ENCODE measurements at regions not wholly inside any gene's neighbourhood (a gene's known extent, or its start where the extent isn't known, plus 50 kb on each side); places are given as distances from the start of the nearest gene placed in this dataset.
"Not testable (repeated sequence)": the region's sequence is repeated elsewhere in the genome, so short reads cannot be mapped to it uniquely, and the experiment has no call there.

DNA sequence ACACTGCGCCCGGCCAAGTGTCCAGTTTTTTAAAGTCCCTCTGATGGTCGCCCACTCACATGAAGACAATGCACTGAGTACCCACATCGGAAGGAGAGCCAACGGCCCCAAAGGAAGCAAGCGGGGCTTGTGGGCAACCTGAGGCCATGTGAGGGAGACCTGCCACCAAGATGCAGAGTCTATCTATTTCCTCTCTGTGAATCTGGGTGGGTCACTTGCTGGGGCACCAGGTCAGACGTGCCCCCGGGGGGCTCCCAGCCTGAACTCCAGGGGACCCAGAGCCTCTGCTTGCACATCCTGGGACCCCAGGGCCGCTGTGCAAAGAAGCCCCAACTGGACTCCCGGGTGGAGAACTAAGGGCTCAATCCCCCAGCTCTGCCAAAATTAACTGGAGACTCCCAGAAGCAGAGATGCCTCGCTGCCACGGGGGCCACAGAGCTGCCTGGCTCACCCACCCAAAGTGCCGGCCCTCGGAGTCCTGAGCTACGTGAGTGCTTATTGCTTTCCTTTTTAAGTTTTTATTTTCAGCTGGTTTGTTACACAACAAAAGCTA, 106.4 kb downstream of the BRD1 start:
- DNase-seq (ENCODE audit: low read depth, low spot score) = no peak

DNA sequence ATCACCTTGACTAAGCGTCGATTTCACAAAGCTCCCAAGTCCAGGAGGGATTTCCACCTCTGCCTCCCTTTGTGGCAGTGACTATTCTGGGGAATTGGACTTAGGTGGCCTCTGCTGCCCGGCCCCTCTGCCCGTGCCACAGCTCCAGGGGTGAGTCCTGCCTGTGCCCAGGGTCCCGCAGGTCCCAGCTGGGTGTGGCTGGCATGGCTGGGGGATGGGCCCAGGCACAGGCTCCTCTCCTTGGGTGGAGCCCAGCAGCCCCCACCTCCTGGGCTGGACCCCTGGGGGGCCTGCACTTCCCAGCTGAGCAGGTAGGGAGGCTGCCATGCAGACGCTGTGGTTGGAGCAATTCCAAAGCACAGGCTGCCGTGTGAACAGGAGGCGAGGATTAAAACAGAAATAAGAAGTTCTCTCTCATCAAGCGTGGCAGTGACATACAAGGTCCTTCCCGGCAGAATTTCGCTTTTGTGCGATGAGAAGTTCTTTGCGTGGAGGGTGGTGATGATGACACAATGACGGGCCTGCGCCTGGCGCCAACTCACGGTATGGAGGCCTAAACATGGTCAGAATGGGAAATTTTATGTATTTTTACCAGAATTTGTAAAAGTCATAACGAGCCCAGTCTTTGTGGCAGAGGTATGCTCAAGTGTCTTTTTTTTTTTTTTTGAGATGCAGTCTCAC, 107.3 kb downstream of the BRD1 start:
- no peak for DNase-seq (ENCODE audit: low read depth, low spot score)

DNA sequence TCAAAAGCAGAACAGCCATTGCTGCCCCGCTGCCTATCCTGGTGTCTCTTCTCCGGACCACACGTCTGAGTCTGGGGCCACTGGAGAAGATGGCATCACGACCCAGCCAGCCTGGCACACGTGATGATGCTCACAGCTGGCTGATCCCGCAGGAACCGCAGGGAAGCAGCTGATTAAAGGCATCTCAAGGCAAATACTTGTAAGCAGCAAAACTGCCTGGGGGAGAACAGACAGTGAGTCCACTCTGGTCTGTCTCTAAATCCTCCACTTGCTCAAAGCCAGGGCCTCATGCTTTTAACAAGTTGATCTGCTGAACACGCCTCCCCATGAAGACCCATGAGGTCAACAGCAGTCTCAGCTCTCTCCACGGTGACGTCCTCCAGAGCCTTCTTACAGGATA, 108.6 kb downstream of the BRD1 start:
- no peak for DNase-seq (ENCODE audit: low read depth, low spot score)

DNA sequence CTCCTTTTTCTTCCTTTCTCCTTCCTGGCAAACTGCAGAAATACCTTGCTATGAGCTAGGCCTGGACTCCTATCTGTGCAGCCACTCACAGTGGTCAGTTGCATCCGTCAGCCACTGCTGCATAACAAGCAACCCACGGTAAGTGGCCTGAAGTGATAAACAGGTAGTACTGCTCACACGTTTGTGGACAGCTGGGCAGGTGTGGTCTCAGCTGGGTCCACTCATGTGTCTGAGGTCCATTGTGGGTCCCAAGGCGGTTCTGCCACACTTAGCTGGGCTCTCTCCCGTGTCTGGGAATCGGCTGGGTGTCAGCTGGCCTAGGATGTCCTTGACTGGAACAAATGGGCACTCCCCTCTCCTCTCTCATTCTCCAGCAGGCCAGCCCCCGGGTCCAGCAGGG, 109.3 kb downstream of the BRD1 start:
- DNase-seq (ENCODE audit: low read depth, low spot score) = no peak

DNA sequence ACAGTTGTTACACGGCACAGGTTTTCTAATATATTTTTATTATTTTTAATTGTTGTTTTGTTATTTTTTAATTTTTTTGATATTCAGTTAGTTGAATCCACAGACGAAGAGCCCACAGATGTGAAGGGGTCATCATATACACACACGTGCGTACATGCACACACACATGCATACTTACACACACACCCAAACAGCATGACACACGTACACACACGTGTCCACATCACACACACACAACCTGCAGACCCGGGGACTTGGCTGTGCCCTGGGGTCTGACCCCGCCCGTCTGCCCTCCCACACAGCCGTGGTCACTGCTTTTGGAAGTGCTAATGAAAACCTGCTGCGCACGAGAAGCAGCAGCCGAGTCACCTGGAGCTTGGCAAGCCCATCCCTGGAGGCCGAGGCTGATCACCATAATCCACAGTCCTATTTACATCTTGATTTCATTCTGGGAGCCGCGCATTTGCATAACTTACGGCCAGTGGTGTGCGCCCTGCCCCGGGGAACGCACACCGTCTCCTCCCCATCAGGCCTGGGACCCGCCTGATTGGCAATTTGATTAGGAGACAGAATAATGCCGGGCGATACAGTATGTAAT, 110.3 kb downstream of the BRD1 start:
- DNase-seq (ENCODE audit: low read depth, low spot score) = no peak

GRCh38 chr22:49716441-49716840, 111.2 kb downstream of the BRD1 start:
- DNase-seq (ENCODE audit: low read depth, low spot score) = no peak

GRCh38 chr22:49715450-49715849, 112.2 kb downstream of the BRD1 start:
- no peak for DNase-seq (ENCODE audit: low read depth, low spot score)

DNA sequence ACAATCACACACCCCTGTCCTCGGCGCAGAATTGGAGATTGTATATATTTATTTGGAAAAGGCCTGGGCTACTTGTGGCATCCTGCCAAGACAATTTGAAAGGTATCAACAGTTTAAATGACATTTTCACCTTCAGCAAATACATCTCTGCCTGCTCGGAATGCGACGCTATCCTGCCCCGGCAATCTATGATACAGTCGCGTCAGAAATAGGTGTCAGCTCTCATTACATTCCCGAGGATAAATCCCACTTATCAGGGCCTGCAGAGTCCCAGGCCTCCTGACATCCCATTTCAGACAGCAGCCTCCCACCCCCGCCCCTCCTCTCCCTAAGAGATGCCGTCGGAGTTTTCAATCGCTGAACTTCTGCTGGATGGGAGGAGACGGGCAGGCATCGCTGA, 114.7 kb downstream of the BRD1 start:
- no peak for DNase-seq (ENCODE audit: low read depth, low spot score)

- DNase-seq (ENCODE audit: low read depth, low spot score) = no peak
These were observed 115.4 kb downstream of the BRD1 start for GRCh38 chr22:49712195-49712791.

DNA sequence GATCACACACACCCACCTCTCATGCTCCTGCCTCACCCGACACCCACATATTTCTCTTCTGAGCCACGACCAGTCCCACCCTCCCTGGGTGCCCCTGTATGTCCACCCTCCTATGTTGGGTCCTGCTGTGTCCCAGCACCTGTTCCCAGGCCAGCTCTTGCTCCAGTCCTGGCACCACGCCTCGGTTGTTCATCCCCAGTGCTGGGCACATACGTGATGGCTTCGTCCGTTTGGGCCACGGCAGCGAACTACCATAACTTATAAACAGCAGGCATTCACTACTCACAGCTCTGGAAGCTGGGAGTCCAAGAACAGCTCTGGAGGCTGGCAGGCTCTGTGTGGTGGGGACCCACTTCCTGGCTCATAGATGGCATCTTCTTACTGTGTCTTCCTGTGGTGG, 116.9 kb downstream of the BRD1 start:
- DNase-seq (ENCODE audit: low read depth, low spot score) = no peak

GRCh38 chr22:49709464-49709863, 118.2 kb downstream of the BRD1 start:
- no peak for DNase-seq (ENCODE audit: low read depth, low spot score)

GRCh38 chr22:49705972-49706352, 121.7 kb downstream of the BRD1 start:
- DNase-seq (ENCODE audit: low read depth, low spot score) = no peak

DNA sequence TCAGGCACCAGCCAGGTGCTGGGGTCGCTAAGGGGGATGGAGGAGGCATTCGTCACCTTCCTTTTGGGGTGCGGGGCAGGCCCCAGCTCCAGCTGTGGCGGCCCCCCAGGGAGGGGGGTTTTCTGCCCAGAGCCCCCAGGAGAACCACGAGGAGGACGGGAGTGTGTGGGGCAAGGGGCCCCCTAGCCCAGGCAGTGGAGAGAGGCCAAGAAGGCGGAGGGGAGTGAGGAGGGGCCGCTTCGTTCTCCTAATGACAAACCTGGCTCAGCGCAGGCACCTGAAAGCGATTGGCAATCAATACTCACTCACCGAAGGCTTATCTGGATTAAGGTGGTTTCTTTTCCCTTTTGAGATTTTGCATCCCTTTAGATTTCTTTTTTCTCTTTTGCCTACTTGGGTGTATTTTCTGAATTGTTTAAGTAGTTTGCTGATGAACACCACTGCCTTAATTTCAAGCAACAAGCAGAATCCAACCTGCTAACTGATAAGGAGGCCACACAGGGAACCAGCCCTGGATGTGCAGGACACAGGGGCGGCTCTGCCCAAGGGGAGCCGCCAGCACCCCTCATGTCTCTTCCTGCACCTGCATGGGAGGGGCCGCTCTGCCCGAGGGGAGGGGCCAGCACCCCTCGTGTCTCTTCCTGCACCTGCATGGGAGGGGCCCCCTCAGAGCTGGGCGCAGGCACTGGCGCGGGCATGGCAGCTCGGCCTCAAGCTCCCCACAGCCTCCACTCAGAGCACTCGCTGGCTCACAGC, 122.3 kb downstream of the BRD1 start:
- no peak for DNase-seq (ENCODE audit: low read depth, low spot score)

DNA sequence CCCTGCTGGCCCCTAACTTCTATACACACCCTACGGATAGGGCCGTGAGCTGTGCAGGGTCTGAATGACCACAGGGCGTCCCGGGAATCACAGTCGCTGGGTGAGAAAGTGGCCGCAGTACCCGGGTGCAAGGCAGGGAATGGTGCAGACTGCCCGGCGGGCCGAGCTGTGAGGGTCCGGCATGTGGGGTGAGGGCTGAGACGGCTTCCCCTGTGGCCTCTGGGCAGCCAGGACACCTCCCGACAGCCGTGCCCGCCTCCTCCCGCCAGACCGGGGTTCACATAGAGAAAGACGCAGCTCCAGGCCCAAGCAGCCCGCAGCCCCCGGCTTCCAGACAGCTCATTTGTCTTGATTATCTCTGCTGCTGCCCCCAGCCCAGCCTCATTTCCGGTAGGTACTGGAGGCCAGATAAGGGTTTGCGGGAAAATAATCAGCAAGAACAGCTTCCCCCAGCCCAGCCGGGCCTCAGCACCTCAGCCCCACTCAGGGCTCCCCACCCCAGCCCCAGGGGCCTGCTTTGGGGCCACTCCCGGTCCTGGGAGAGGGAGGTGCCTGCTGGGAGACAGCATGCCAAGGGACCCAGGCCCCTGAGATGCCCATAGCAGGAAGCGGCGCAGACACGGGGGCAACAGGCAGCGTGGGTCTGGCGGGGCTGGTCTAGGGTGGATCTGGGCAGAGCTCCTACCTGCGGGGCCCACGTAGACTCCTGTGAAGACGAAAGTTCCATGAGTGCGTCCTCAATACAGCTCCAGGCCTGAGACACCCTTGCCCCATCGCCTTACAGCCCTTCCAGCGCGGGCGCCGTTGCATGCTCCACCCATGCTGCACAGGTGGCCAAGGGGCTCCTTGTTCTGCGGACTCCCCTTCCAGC, 123.1 kb downstream of the BRD1 start:
- DNase-seq (ENCODE audit: low read depth, low spot score) = no peak

DNA sequence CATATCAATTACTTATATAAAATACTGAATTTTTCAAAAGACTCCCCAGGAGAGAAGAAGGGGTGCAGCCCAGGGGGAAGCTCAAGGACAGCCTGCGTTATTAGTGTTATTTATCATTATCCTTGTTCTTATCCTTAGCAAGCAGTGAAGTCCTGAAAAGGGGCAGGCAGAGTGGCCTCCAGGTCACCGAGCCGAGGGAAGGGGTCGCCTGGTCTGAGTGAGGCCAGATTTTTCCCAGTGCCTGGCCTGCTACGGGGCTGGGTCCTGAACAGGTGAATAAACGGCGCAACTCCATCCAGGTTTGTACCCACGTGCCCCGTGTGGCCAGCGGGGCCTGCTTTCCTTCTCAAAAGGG, 123.7 kb downstream of the BRD1 start:
- no peak for DNase-seq (ENCODE audit: low read depth, low spot score)

DNA sequence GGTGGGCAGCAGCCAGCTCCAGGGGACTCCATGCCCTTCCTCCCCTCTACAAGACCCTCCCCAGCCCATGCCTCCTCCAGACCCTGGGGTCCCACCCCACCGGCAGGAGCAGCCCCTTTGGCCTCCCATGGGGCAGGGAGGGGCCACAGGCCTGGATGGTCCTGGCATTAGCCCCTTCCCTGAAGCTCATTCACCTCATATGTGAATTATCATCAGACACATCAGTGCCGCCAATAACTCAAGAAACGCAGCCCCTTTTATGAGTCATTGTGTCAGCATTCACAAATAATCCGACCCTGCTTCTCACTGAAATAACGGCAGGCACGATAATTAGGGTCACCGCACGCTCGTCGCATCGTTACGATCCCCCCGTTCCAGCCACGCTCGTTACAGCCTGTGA, 124.2 kb downstream of the BRD1 start:
- no peak for DNase-seq (ENCODE audit: low read depth, low spot score)

DNA sequence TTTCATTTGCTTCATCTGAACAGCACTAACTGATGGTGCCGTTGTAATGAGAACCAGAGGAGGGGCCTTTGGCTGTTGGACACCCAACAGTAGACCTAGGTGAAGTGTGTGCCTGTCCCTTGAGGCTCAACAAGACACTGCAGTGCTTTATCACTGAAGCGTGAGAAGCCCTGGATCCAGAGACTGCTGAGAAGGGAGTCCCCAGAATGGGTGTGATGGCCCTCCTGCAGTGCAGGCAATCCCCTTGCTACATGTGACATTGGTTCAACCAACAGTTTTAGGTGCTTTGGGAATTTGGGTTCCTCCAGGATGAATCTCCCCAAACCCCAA, 125.6 kb downstream of the BRD1 start:
- no peak for DNase-seq (ENCODE audit: low read depth, low spot score)

GRCh38 chr22:49701380-49702067, 126.1 kb downstream of the BRD1 start:
- DNase-seq (ENCODE audit: low read depth, low spot score) = no peak

DNA sequence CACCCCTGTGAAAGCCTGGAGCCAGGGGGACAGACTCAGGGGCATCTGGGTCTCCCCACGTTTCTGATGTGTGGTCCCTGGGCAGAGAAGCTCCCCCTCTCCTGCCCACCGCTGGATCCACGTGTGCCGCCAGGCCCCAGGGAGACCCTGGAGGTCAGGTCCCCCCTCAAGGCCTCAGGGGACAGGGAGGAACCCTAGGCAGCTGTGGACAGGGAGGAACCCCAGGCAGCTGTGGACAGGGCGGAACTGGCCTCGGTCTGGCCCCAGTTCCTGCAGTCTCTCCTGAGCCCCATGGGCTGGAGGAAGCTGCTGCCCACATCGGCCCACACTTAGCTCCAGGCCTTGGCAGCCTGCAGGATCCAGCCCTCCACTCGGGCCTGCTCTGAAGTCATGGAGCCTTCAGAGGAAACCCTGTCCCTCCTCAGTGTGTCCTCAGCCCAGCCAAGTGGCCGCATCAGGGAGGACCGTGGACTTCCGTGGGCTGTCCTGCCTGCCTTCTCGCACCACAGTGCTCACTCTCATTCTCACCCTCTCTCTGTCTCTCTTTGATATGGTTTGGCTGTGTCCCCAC, 127.7 kb downstream of the BRD1 start:
- DNase-seq (ENCODE audit: low read depth, low spot score) = no peak

GRCh38 chr22:49699476-49699875, 128.2 kb downstream of the BRD1 start:
- DNase-seq (ENCODE audit: low read depth, low spot score) = no peak

- not testable (repeated sequence) for DNase-seq (ENCODE audit: low read depth, low spot score)
These were observed 129.1 kb downstream of the BRD1 start for GRCh38 chr22:49698616-49699015.
